ENCODE measurements at regions not wholly inside any gene's neighbourhood (a gene's known extent, or its start where the extent isn't known, plus 50 kb on each side); places are given as distances from the start of the nearest gene placed in this dataset.

DNA sequence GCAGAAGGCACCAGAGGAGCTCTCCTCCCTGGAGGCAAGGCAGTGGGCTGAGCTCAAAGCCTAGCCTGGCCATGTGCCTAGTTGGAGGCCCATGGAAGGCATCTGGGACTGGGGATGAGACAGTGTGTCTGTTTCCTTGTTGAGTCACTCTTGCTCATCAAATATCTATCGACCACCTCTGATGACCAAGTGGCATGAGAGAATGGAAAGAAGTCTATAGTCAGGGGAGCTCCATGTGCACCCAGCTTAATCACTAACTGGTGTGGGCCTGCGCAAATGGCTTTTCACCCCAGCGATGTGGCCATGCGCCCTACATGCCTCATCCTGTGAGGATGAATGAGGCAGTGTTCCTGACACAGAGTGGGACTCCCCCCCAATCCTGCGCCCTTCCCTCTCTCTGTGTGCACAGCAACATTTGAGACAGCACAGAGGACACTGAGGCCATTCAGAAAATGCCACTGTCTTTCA, 229.9 kb downstream of the RPS24 start:
- no peak for DNase-seq (ENCODE audit: low read depth in 2 of 3, low spot score in 2 of 3)

DNA sequence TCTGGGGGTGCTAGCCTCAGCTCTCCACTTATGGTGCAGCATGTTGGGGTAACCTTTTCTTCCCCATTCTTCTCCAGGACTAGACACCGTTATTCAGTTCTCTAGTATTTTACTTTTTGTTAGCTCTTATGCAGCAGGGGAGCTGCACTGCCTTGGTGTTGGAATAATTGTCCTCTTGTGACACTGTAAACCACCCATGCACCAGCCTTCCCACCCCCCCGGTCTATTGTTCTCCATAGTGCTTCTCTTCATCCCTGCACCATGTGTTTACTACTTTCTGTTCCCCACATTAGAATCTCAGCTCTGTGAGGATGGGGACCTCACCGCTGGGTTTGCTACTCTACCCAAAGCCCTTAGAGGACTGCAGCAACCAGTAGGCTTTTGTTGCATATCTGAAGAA, 230.7 kb downstream of the RPS24 start:
- DNase-seq (ENCODE audit: low read depth in 2 of 3, low spot score in 2 of 3), result no peak

GRCh38 chr10:78266741-78267469, 233.2 kb downstream of the RPS24 start:
- no peak for DNase-seq (ENCODE audit: low read depth in 2 of 3, low spot score in 2 of 3)

- no peak for DNase-seq (ENCODE audit: low read depth in 2 of 3, low spot score in 2 of 3)
Observed at GRCh38 chr10:78267598-78267997, 233.9 kb downstream of the RPS24 start.

- no peak for DNase-seq (ENCODE audit: low read depth in 2 of 3, low spot score in 2 of 3)
Observed at GRCh38 chr10:78269060-78269459, 235.4 kb downstream of the RPS24 start.

GRCh38 chr10:78272329-78272728, 238.7 kb downstream of the RPS24 start:
- no peak for DNase-seq (ENCODE audit: low read depth in 2 of 3, low spot score in 2 of 3)

- no peak for DNase-seq (ENCODE audit: low read depth in 2 of 3, low spot score in 2 of 3)
Observed at GRCh38 chr10:78274491-78274890, 240.8 kb downstream of the RPS24 start.

- no peak for DNase-seq (ENCODE audit: low read depth in 2 of 3, low spot score in 2 of 3)
Observed at GRCh38 chr10:78276139-78276538, 242.5 kb downstream of the RPS24 start.

- no peak for DNase-seq (ENCODE audit: low read depth in 2 of 3, low spot score in 2 of 3)
Observed at GRCh38 chr10:78277314-78278057, 243.8 kb downstream of the RPS24 start.

GRCh38 chr10:78278058-78278404, 244.4 kb downstream of the RPS24 start:
- DNase-seq (ENCODE audit: low read depth in 2 of 3, low spot score in 2 of 3), result no peak

GRCh38 chr10:78279756-78280155, 246.1 kb downstream of the RPS24 start:
- no peak for DNase-seq (ENCODE audit: low read depth in 2 of 3, low spot score in 2 of 3)

DNA sequence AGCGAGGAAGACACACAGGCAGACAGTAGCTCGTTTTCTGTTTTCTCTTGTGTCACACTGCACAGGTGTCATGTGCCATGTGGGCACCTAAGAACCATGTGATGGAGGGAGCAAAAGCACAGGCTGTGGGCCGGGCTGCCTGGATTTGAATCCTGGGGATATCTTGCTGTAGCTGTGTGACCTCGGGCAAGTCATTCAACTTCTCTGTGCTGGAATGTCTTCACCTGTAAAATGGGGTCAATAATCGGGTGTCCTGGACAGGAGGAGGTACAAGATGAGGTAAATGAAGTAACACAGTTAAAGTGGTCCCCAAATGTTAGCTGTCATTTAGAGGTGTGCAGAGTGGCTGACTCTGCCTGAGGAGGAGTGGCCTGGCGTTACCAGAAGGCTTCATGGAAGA, 246.9 kb downstream of the RPS24 start:
- no peak for DNase-seq (ENCODE audit: low read depth in 2 of 3, low spot score in 2 of 3)

GRCh38 chr10:78281627-78282026, 248.0 kb downstream of the RPS24 start:
- DNase-seq (ENCODE audit: low read depth in 2 of 3, low spot score in 2 of 3), result no peak

- no peak for DNase-seq (ENCODE audit: low read depth in 2 of 3, low spot score in 2 of 3)
Observed at GRCh38 chr10:78283069-78283682, 249.5 kb downstream of the RPS24 start.

GRCh38 chr10:78284381-78284780, 250.7 kb downstream of the RPS24 start:
- DNase-seq (ENCODE audit: low read depth in 2 of 3, low spot score in 2 of 3), result no peak

DNA sequence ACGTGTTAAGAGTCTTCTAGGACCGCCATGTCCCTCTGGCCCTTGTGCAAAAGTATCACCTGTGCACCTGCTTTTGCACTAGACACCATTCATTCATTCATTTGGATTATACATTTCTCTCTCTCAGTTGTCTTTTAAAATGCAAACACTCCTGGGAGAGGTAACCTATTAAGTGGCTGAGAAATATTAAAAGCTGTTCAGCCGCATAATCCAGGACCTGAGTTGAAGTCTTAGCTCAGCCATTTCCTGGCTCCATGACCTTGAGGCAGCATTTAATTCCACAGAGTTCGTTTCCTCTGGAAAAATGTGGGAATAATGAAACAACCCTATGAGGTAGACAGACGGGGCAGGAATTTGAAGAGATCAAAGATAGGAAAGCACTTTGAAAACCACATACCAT, 251.6 kb downstream of the RPS24 start:
- no peak for DNase-seq (ENCODE audit: low read depth in 2 of 3, low spot score in 2 of 3)

- no peak for DNase-seq (ENCODE audit: low read depth in 2 of 3, low spot score in 2 of 3)
Observed at GRCh38 chr10:78286186-78286585, 252.5 kb downstream of the RPS24 start.

GRCh38 chr10:78286668-78287067, 253.0 kb downstream of the RPS24 start:
- DNase-seq (ENCODE audit: low read depth in 2 of 3, low spot score in 2 of 3), result no peak

GRCh38 chr10:78287618-78288017, 254.0 kb downstream of the RPS24 start:
- DNase-seq (ENCODE audit: low read depth in 2 of 3, low spot score in 2 of 3), result no peak

GRCh38 chr10:78288663-78289062, 255.0 kb downstream of the RPS24 start:
- DNase-seq (ENCODE audit: low read depth in 2 of 3, low spot score in 2 of 3), result no peak

DNA sequence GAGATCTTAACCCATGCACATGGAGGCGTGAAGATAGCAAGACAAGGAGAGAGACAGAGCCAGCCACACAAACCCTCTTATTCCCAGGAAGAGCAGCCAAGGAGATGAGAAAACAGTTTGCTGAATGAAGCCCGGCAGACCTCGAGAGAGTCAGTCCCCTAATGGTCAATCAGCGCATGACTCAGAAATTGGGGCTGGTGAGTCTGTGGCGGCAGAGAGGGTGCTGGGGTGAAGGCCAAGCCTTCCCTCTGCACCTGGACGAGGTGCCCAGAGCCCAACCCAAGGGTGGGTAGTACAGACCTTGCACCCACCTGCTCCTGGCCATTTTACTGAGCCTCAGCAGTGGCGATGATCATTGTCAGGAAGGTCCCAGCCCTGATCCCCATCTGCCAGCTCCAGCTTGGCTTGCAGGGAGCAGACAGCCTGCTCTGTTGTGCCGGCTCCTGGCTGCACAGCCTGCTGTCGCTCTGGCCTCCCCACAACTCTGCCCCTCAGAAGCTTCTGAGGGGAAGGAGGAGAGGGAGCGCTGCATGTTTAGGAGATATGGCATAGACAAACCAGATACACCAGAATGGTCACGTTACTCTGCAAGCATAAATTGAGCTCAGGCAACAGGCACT, 256.6 kb downstream of the RPS24 start:
- DNase-seq (ENCODE audit: low read depth in 2 of 3, low spot score in 2 of 3), result no peak

Data from hematopoietic multipotent progenitor cell (in vitro differentiated cells).